ENCODE measurements at regions not wholly inside any gene's neighbourhood (a gene's known extent, or its start where the extent isn't known, plus 50 kb on each side); places are given as distances from the start of the nearest gene placed in this dataset.

- ChIA-PET CTCF (no interaction called here), RAD21 (ENCODE audit: low non-redundant PET in 1 of 2, low total read pairs in 2 of 2, uncharacterized antibody in 2 of 2, unreplicated experiment in 2 of 2) (no interaction called here), POLR2A (no interaction called here)
- H3K36me3 ChIP-seq (ENCODE audit: control insufficient read depth in 1 of 2, insufficient read depth in 2 of 2, low read length in 2 of 2) = no peaks in the 10 kb centered on the region
- no peaks in the 10 kb centered on the region for H3K4me1 ChIP-seq (ENCODE audit: control insufficient read depth in 1 of 2, insufficient read depth in 2 of 2, low read length in 2 of 2)
- no peak overlapping the region for H3K4me2 ChIP-seq (ENCODE audit: low read length)
- no peaks in the 10 kb centered on the region; a peak in 1 of 4 replicates for H3K9me3 ChIP-seq (ENCODE audit: control insufficient read depth in 1 of 2, insufficient read depth in 1 of 2, low read depth in 1 of 2, low read length in 2 of 2)
- H3K9ac ChIP-seq (ENCODE audit: low read length) = no peak overlapping the region
- DNase-seq (ENCODE audit: low read depth, low spot score) (no peak), ATAC-seq (peak; percentile 38; the same call in 1 of the 2 replicates)
- intact Hi-C loops (cut with micrococcal nuclease) = no loop called here
- TF ChIP-seq ZNF274 (IDR thresholded peaks at IDR 0.05; ENCODE audit: low read depth, low read length) (no peak), CTCF (IDR thresholded peaks at IDR 0.05 in 2 of 3, conservative IDR thresholded peaks at IDR 0.05 in 1 of 3; ENCODE audit: borderline replicate concordance in 1 of 3, insufficient read depth in 1 of 3, low read depth in 2 of 3, low read length in 2 of 3) (no peak), EZH2 (IDR thresholded peaks at IDR 0.05) (no peak), MAX (IDR thresholded peaks at IDR 0.05) (no peak), ZBTB33 (IDR thresholded peaks at IDR 0.05; ENCODE audit: extremely low read depth, insufficient replicate concordance, low read length) (no peak), EZH2phosphoT487 (IDR thresholded peaks at IDR 0.05; ENCODE audit: borderline replicate concordance) (no peak), FOSL1 (IDR thresholded peaks at IDR 0.05; ENCODE audit: low read depth) (no peak), POLR2AphosphoS5 (IDR thresholded peaks at IDR 0.05; ENCODE audit: low read depth, low read length) (no peak), RAD21 (IDR thresholded peaks at IDR 0.05; ENCODE audit: low read depth) (no peak), ATF3 (IDR thresholded peaks at IDR 0.05) (no peak), SIN3A (IDR thresholded peaks at IDR 0.05; ENCODE audit: low read depth) (no peak), CEBPB (IDR thresholded peaks at IDR 0.05; ENCODE audit: low read depth) (no peak), TCF7L2 (IDR thresholded peaks at IDR 0.05; ENCODE audit: borderline replicate concordance, extremely low read depth, insufficient read depth, insufficient read length) (no peak)
- no peak overlapping the region for H3K27ac ChIP-seq (ENCODE audit: low read depth, low read length)
- no peaks in the 10 kb centered on the region for H3K9me2 ChIP-seq (ENCODE audit: insufficient read depth)
- no peaks in the 10 kb centered on the region for H4K20me1 ChIP-seq (ENCODE audit: insufficient read depth)
- no peak overlapping the region for H3K4me3 ChIP-seq (replicated peaks in 1 of 2; ENCODE audit: low read depth in 1 of 2, low read length in 2 of 2)
- no peak overlapping the region for H2AFZ ChIP-seq (ENCODE audit: low read depth, low read length, poor library complexity, severe bottlenecking)
- no peaks in the 10 kb centered on the region; the same call in 1 of the 2 replicates for H3K27me3 ChIP-seq (ENCODE audit: insufficient read depth, low read length)
- BruUV-seq (replicated peaks) = no TSS peak
- H3K79me2 ChIP-seq (ENCODE audit: insufficient read depth, low read length) = no peaks in the 10 kb centered on the region
Measured at GRCh38 chr6:40669343-40669742, 82.2 kb upstream of the LRFN2 start.

All from HCT116 (cell line).